Common myeloid progenitor, CD34-positive (primary cell): ENCODE measurements at regions not wholly inside any gene's neighbourhood (a gene's known extent, or its start where the extent isn't known, plus 50 kb on each side); places are given as distances from the start of the nearest gene placed in this dataset.

Experiments used
- CTCF ChIA-PET: fragments of 350-600 bp; sonication (Branson Sonifier 250); formaldehyde crosslinking; loops from one replicate; lab custom pipeline; 2021; ENCODE audit warnings: antibody characterized with exemption; lab: Charles Lee
- POLR2A ChIA-PET: fragments of 350-600 bp; sonication (Branson Sonifier 250); formaldehyde crosslinking; loops from one replicate; lab custom pipeline; 2021; ENCODE audit warnings: antibody characterized with exemption; lab: Charles Lee
- DNase-seq, 3 donors: peaks; one replicate each; pipeline versions ENCODE4 v3.0.0 to v3.0.0-alpha.2; 2013
- H3K27ac ChIP-seq, 2 experiments: 1 replicate in 1 of 2; 2 replicates in 1 of 2; pipeline ENCODE4 v1.7.0; 2013; ENCODE audit warnings: inconsistent platforms in 2 of 2, low read length in 2 of 2, mild to moderate bottlenecking in 2 of 2, low read depth in 1 of 2, moderate library complexity in 1 of 2; ENCODE audit not compliant: severe bottlenecking in 2 of 2, insufficient read depth in 1 of 2, poor library complexity in 1 of 2
- H3K27me3 ChIP-seq, 5 experiments: replicated peaks in 2 of 5; 1 replicate in 3 of 5; 2 replicates in 2 of 5; pipeline versions ENCODE4 v1.6.1 to v1.7.0; 2013; ENCODE audit warnings: low read length in 4 of 5, mild to moderate bottlenecking in 2 of 5, moderate library complexity in 2 of 5, inconsistent platforms in 1 of 5; ENCODE audit not compliant: insufficient read depth in 5 of 5, control insufficient read depth in 4 of 5
- H3K36me3 ChIP-seq, 4 experiments: 1 replicate in 2 of 4; 2 replicates in 2 of 4; pipeline versions ENCODE4 v1.6.1 to v1.7.0; 2013; ENCODE audit warnings: low read length in 3 of 4, control low read depth in 1 of 4, mild to moderate bottlenecking in 1 of 4; ENCODE audit not compliant: control insufficient read depth in 4 of 4, insufficient read depth in 4 of 4
- H3K4me1 ChIP-seq, 4 experiments: 1 replicate in 3 of 4; 2 replicates in 1 of 4; pipeline versions ENCODE4 v1.6.1 to v1.7.1; 2013; ENCODE audit warnings: low read length in 3 of 4, mild to moderate bottlenecking in 3 of 4, control low read depth in 1 of 4, inconsistent platforms in 1 of 4, moderate library complexity in 1 of 4; ENCODE audit not compliant: control insufficient read depth in 4 of 4, insufficient read depth in 4 of 4; ENCODE audit errors: control extremely low read depth in 1 of 4
- H3K4me3 ChIP-seq, 7 experiments: 1 replicate in 4 of 7; 2 replicates in 3 of 7; pipeline versions ENCODE4 v1.5.1 to v1.7.0; 2013; ENCODE audit warnings: mild to moderate bottlenecking in 7 of 7, low read length in 6 of 7, moderate library complexity in 6 of 7, inconsistent platforms in 2 of 7, low read depth in 2 of 7, control low read depth in 1 of 7; ENCODE audit not compliant: insufficient read depth in 4 of 7, control insufficient read depth in 1 of 7; ENCODE audit errors: extremely low read depth in 1 of 7
- H3K9me3 ChIP-seq, 5 experiments: 1 replicate in 4 of 5; 2 replicates in 1 of 5; pipeline versions ENCODE4 v1.6.1 to v1.7.1; 2013; ENCODE audit warnings: low read length in 4 of 5, mild to moderate bottlenecking in 2 of 5, inconsistent platforms in 1 of 5, low read depth in 1 of 5, moderate library complexity in 1 of 5; ENCODE audit not compliant: control insufficient read depth in 4 of 5, insufficient read depth in 2 of 5; ENCODE audit errors: control extremely low read depth in 1 of 5
- WGBS: methylation state at CpG from one replicate; pipeline ENCODE4 v1.1.5; 2013; ENCODE audit not compliant: insufficient coverage; 5-methylcytosine and 5-hydroxymethylcytosine counted together

DNA sequence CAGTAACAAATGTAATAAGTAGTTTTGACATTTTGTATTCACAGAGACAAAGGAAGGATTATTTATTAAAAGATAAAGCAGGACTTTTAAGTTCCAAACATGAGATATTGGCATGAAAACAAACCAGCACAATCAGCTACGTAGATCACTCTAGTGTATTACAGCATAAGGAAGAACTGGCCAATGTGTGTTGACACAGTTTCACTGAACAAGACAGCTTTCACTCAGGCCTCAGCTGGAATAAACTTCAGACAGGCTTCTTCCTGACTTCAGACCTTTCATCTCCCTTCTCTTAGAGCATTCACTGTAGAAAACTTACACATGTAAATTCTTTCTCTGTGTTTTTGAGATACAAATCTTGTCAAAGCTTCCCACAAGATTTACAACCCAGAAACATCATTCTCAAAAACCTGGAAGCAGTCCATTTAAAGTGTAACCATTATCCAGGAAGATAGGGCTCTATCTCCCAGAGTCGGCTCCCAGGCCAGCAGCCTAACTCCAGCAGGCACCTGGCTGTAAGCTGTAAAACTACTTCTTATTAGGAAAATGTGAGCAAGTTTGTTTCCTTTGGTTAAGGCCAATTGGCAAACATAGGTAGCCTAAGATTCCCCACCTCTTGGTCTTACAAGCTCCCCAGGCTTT is 768.3 kb upstream of the CDH7 start:
- H3K9me3 ChIP-seq = peaks cover 0 to 1% (median 0%) of the 10 kb centered on the region in 5 experiments
- WGBS = 89% methylated on average over 2 of the region's 2 CpGs
- no peak overlapping the region for H3K4me3 ChIP-seq
- POLR2A ChIA-PET = no interaction called here
- H3K27me3 ChIP-seq = no peaks in the 10 kb centered on the region
- H3K36me3 ChIP-seq = no peaks in the 10 kb centered on the region
- no peak for DNase-seq
- H3K27ac ChIP-seq = no peak overlapping the region
- CTCF ChIA-PET = no interaction called here
- no peaks in the 10 kb centered on the region for H3K4me1 ChIP-seq

DNA sequence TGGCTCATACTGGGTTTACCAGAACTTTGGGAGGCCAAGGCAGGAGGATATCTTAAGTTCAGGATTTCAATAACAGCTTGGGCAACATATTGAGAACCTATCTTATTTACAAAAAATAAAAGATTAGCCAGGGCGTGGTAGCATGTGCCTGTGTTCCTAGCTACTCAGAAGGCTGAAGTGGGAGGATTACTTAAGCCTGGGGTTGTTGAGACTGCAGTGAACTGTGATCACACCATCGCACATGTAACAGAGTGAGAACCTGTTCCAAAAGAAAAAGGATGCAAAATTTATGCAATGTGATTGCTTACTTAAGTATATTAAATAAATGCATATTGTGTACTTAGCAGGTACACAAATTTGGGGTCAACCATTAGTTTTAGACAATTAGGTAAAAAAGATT is 768.9 kb upstream of the CDH7 start:
- no CpG with 5 or more reads among the region's 2 CpGs for WGBS
- Histone ChIP-seq H3K36me3 (no peaks in the 10 kb centered on the region), H3K9me3 (peaks cover 0 to 1% (median 0%) of the 10 kb centered on the region in 5 experiments)

DNA sequence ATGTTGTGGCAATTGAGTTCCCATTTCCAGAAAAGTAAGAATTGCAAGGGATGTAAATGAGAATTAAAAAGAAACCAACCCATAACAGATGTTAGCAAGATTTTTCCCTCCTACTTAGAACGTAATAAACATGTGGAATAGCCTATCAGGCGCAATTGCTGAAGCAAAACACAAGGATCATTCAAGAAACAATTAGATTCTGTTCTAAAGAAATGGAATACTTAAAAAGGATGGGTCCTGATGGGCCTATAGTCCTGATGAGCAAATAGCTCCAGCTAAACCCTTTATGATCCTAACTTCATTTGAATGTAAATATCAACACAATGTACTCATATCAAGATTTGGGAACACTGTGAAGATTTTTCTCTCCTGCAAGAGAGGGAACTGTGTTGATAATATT is 771.0 kb upstream of the CDH7 start:
- no peaks in the 10 kb centered on the region for H3K27me3 ChIP-seq
- no peaks in the 10 kb centered on the region for H3K36me3 ChIP-seq
- POLR2A ChIA-PET = no interaction called here
- CTCF ChIA-PET = no interaction called here
- peaks cover 0 to 1% (median 0%) of the 10 kb centered on the region in 5 experiments for H3K9me3 ChIP-seq
- DNase-seq = no peak
- H3K27ac ChIP-seq = no peak overlapping the region
- no CpG with 5 or more reads among the region's 2 CpGs for WGBS
- no peak overlapping the region for H3K4me3 ChIP-seq
- H3K4me1 ChIP-seq = no peaks in the 10 kb centered on the region

More for the DNA sequence above, 768.9 kb upstream of the CDH7 start:
- H3K4me3 ChIP-seq = no peak overlapping the region
- H3K27me3 ChIP-seq = no peaks in the 10 kb centered on the region
- DNase-seq = no peak
- H3K27ac ChIP-seq = no peak overlapping the region
- POLR2A ChIA-PET = no interaction called here
- no peaks in the 10 kb centered on the region for H3K4me1 ChIP-seq
- CTCF ChIA-PET = no interaction called here

DNA sequence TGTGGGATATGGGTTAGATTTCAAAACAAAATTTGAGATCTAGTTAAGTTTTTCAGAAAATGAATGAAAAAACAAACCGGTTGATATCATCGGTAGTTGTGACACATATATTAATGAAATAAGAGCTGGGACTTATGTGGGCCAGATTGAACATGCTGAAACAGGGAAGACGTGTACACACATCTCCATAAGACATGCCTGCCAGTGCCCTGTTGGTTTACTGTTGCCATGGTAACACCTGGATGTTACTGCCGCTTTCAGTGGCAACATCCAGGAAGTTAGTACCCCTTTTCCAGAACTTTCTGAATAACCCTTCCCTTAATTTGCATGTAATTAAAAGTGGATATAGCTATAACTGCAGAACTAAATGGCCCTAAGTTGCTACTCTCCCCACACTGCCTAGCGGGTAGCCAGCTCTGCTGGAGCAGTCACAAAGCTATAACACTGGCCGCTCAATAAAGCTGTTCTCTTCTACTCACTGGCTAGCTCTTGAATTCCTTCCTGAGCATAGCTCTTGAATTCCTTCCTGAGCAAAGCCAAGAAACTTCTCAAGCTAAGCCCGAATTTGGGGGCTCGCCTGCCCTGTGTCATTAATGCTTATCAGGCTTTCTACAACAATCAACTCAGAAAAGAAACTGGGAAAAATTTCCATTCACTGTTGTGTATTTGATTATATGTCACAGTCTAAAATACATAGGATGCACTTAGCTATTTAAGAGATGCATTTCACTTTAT is 776.3 kb upstream of the CDH7 start:
- CTCF ChIA-PET = interaction anchor here (0.5 kb wide), 1 partner anchor 871 kb away, joined by 3 read pairs; no protein-coding TSS in a partner anchor
- POLR2A ChIA-PET = no interaction called here
- no peak overlapping the region for H3K4me3 ChIP-seq

DNA sequence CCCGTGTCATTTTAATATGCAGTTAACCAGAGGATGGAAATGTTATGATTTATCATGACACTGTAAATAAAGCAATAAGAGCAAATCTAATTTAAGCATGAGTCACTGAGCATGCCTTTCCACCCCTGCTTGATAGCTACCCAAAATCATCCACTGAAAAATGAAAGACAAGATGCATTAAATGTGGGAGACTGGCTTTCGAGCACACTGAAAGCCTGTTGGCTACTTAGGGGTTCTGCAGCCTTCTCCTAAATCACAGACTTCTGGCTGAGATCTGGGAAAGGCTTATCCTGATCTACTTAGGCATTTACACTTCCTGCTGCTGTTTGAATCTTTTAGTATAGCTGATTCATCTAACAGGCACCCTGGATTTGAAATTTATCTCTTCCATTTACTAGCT is 778.3 kb upstream of the CDH7 start:
- 100% methylated on average over 1 of the region's 2 CpGs for WGBS
- Histone ChIP-seq H3K27me3 (no peaks in the 10 kb centered on the region), H3K4me3 (no peak overlapping the region), H3K4me1 (no peaks in the 10 kb centered on the region), H3K36me3 (no peaks in the 10 kb centered on the region), H3K9me3 (no peaks in the 10 kb centered on the region), H3K27ac (no peak overlapping the region)
- POLR2A ChIA-PET = no interaction called here
- no peak for DNase-seq
- CTCF ChIA-PET = no interaction called here

More for the DNA sequence above, 776.3 kb upstream of the CDH7 start:
- H3K27me3 ChIP-seq = no peaks in the 10 kb centered on the region
- peaks cover 0 to 1% (median 0%) of the 10 kb centered on the region in 5 experiments for H3K9me3 ChIP-seq
- H3K4me1 ChIP-seq = no peaks in the 10 kb centered on the region
- H3K36me3 ChIP-seq = no peaks in the 10 kb centered on the region
- 98% methylated on average over 6 of the region's 8 CpGs for WGBS
- DNase-seq = no peak
- no peak overlapping the region for H3K27ac ChIP-seq

DNA sequence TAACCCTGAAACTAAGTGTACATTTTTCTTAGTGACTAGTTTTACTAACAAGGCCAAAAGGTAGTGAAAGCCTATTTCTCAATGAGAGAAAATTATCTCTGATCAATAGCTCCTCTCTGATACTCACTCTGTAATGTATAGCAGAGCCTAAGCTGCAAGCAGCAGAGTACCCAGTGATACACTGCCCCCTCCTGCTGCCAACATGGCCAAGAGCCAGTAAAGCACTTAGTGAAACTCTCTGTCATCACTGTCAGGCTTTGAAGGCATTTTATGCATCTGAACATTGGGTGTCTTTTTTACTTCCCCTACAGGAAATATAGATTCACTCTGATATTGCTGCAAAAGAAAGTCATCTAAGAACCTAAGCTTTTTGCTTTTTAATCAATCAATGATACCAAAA is 784.1 kb upstream of the CDH7 start:
- Histone ChIP-seq H3K36me3 (no peaks in the 10 kb centered on the region), H3K4me3 (no peak overlapping the region), H3K4me1 (no peaks in the 10 kb centered on the region), H3K27me3 (no peaks in the 10 kb centered on the region), H3K27ac (no peak overlapping the region), H3K9me3 (no peaks in the 10 kb centered on the region)
- CTCF ChIA-PET = no interaction called here
- POLR2A ChIA-PET = no interaction called here
- no peak for DNase-seq

DNA sequence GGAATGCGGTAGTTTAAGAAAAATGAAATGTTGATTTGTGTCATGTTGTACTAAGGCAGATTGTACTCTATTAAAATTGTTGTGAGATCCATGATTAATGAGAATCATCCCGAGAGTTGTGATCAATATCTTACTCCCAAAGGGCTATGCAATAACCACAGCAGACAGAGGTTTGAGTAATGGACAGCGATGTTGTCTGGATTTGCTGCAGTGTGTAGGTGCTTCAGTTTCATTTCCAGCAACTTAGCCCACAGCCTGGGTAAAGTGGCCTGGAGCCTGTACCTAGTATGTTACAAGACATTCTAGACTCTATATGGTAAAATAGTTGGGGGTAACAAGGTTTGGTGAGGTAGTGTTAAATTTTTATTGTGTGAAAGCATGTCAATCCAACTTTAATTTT is 794.3 kb upstream of the CDH7 start:
- DNase-seq = no peak
- no peaks in the 10 kb centered on the region for H3K36me3 ChIP-seq
- H3K4me1 ChIP-seq = no peaks in the 10 kb centered on the region
- ChIA-PET CTCF (no interaction called here), POLR2A (no interaction called here)
- H3K9me3 ChIP-seq = no peaks in the 10 kb centered on the region
- no peaks in the 10 kb centered on the region for H3K27me3 ChIP-seq
- H3K27ac ChIP-seq = no peak overlapping the region
- no peak overlapping the region for H3K4me3 ChIP-seq
- WGBS = 86% methylated on average over 1 of the region's 3 CpGs
